Spinal cord (tissue), 9 donors: ENCODE measurements at regions not wholly inside any gene's neighbourhood (a gene's known extent, or its start where the extent isn't known, plus 50 kb on each side); places are given as distances from the start of the nearest gene placed in this dataset.

Experiments
- DNase-seq, 6 donors: peaks; one replicate each; pipeline versions ENCODE4 v3.0.0 to v3.0.0-alpha.2; 2013 to 2015; ENCODE audit warnings: low spot score in 6 of 6, low read depth in 4 of 6
- H3K27ac ChIP-seq: one replicate; pipeline ENCODE4 v1.5.1; 2013; ENCODE audit warnings: low read depth, low read length, control low read depth
- H3K27me3 ChIP-seq: one replicate; pipeline ENCODE4 v1.6.1; 2013; ENCODE audit warnings: low read length; ENCODE audit not compliant: control insufficient read depth, insufficient read depth
- H3K36me3 ChIP-seq: one replicate; pipeline ENCODE4 v1.6.1; 2013; ENCODE audit warnings: low read length; ENCODE audit not compliant: control insufficient read depth, insufficient read depth
- H3K4me1 ChIP-seq: one replicate; pipeline ENCODE4 v1.6.1; 2013; ENCODE audit warnings: low read length; ENCODE audit not compliant: control insufficient read depth, insufficient read depth
- H3K4me3 ChIP-seq: one replicate; pipeline ENCODE4 v1.5.1; 2013; ENCODE audit warnings: low read depth, low read length, control low read depth
- H3K9me3 ChIP-seq: one replicate; pipeline ENCODE4 v1.6.1; 2013; ENCODE audit warnings: low read length; ENCODE audit not compliant: control insufficient read depth, insufficient read depth
- WGBS: methylation state at CpG from one replicate; pipeline ENCODE4 v1.1.5; 2013; ENCODE audit warnings: missing lambda C conversion rate; ENCODE audit not compliant: insufficient coverage; 5-methylcytosine and 5-hydroxymethylcytosine counted together
- donor health status: healthy.

DNA sequence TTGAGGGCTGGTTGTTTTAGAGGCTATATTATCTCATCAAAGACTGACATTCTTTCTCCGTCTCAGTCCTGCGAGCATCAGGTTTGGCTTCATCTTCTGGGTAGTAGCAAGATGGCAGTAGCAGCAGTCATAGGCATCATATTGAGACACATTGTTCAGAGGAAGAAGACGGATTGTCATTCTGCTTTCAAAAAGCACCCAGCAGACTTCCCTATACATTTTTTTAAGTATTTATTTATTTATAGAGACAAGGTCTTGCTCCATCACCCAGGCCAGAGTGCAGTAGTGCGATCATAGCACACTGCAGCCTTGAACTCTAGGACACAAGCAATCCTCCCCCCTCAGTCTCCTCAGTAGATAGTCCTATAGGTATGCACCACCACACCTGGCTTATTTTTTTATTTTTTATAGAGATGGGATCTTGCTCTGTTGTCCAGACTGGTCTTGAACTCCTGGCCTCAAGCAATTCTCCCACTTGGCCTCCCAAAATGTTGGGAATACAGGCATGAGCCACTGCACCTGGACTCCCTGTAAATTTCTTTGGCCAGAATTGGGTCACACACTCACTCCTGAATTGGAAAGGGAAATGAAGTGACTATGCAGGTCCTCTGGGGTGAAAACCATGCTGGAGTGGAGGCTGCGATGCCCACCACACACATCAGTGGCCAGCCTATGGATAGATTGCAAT, 125.4 kb downstream of the SLC38A6 start:
- Histone ChIP-seq H3K9me3 (no peaks in the 10 kb centered on the region), H3K27ac (no peak overlapping the region), H3K36me3 (no peaks in the 10 kb centered on the region), H3K4me1 (peaks cover 33% of the 10 kb centered on the region), H3K4me3 (no peak overlapping the region), H3K27me3 (no peaks in the 10 kb centered on the region)
- 100% methylated on average over 1 of the region's 5 CpGs for WGBS
- DNase-seq, result no peak

DNA sequence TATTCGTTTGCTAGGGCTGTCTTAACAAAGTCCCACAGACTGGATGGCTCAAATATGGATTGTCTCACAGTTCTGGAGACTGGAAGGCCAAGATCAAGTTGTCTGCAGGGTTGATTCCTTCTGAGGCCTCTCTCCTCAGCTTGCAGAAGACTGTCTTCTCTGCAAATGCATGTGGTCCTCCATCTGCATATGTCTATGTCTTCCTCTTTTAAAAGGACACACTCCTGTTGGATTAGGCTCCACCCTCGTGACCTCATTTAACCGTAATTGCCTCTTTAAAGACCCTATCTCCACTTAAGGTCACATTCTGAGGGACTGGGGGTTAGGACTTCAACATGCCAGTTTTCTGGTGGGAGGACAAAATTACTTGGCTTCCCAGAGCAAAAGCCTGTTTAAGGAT, 123.3 kb downstream of the SLC38A6 start:
- 33% methylated on average over 1 of the region's 3 CpGs for WGBS

DNA sequence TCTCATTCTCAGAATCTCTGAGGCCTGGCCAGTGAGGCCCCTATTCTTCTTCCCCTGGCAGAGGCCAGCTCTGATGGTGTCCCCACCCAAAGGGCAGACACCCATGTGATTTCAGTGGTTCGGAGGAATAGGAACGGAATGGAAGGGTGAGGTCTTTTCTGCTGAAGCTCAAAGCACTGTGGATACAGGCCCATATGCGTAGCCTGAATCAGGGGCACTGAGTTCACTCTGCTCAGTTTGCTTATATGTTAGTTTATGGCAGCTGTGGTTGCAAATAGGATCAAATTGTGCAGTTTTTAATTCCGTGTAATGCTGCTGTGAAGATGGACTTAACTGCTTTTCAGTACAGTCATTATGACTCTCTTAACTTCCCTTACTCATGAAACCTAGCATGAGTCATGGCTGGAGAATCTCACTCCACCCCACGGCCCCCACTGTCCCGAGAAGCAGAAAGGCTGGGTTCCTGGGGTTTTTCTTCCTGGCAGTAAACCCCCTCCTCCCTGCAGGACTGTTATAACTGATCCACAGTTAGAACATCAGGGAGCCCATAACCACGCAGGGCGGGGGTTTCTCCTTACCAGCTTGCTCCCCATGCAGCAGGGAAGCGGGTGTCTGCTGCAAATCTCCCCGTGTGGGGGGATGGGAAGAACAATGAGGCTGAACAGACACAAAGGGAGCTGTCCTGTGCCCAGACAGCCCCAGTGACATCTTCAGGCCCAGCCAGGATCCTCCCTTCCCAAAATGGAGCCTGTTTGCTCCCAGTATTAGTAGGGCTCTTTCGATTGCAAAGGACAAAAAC, 122.7 kb downstream of the SLC38A6 start:
- Histone ChIP-seq H3K36me3 (no peaks in the 10 kb centered on the region), H3K27ac (peak overlapping the region; percentile 78), H3K4me1 (peaks cover 28% of the 10 kb centered on the region), H3K9me3 (no peaks in the 10 kb centered on the region), H3K27me3 (no peaks in the 10 kb centered on the region), H3K4me3 (no peak overlapping the region)
- DNase-seq, result peak in 2 of 6 donors; percentile 68
- WGBS, result 55% methylated on average over 7 of the region's 11 CpGs

More for the DNA sequence above, 123.3 kb downstream of the SLC38A6 start:
- no peak overlapping the region for H3K4me3 ChIP-seq
- H3K27ac ChIP-seq, result peak overlapping the region; percentile 78
- peaks cover 28% of the 10 kb centered on the region for H3K4me1 ChIP-seq
- no peaks in the 10 kb centered on the region for H3K36me3 ChIP-seq
- H3K27me3 ChIP-seq, result no peaks in the 10 kb centered on the region
- no peak for DNase-seq
- no peaks in the 10 kb centered on the region for H3K9me3 ChIP-seq

DNA sequence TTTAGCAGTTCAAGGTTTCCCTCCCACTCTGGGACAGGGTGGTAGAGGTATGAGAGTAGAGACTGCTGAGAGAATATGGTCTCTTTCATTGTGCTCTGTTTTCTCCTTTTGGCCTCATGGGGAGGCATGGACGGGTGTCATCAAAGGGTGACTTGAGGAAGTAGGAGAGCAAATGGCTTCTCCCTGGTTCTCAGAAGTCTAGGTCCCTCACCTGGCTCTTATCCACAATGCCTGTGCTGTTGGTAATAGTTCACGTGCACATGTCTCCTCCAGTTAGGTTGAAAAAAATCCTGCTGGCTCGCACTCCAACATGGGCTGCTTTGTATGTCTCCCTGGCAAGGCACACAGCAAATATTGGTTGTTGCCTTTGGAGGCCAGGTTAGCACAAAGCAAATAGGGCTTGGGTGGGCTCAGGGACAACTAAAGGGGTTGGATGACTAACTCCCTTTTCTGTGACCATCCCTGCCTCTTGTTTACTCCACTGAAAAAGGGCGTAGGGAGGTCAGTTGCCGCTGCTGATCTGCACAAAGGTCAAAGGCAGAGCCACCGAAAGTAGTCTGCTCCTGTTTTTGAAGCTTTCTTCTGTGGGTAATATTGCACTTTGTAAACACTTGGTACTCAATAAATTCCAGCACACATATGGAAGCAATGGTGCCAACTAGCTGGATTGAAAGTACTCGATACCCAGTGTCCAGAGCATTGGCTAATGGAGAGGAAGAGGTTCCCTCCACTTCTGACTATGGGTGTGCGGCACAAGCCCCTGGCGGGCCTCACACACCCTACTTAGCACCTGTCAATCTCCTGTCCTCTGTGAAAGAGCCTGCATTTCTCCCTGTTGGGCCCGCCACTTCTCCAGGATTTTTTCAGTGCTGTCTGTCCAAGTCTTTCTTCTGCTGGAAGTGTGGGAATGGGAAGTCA, 121.8 kb downstream of the SLC38A6 start:
- H3K27me3 ChIP-seq, result no peaks in the 10 kb centered on the region
- peaks cover 25% of the 10 kb centered on the region for H3K4me1 ChIP-seq
- H3K27ac ChIP-seq, result peak overlapping the region; percentile 78
- H3K36me3 ChIP-seq, result no peaks in the 10 kb centered on the region
- no peak overlapping the region for H3K4me3 ChIP-seq
- no peak for DNase-seq
- H3K9me3 ChIP-seq, result no peaks in the 10 kb centered on the region
- WGBS, result 94% methylated on average over 7 of the region's 10 CpGs
